GM13977 (cell line): ENCODE measurements at regions not wholly inside any gene's neighbourhood (a gene's known extent, or its start where the extent isn't known, plus 50 kb on each side); places are given as distances from the start of the nearest gene placed in this dataset.

Source experiments
- DNase-seq: peaks from one replicate; pipeline ENCODE4 v3.0.0; 2012; ENCODE audit warnings: low spot score
- in situ Hi-C: fragments of 300-500 bp; cut with MboI; formaldehyde crosslinking; loops from one replicate; pipeline ENCODE4 v1.12.0; 2022; ENCODE audit warnings: low sequenced_read_pairs, low pct_unique_long_range_greater_than_20kb, mixed read lengths, inconsistent platforms; ENCODE audit not compliant: unreplicated experiment
- TF ChIP-seq, protein P1 (sequence below): IDR thresholded peaks from 2 replicates; pipeline ENCODE4 v1.5.1; 2012; ENCODE audit warnings: mild to moderate bottlenecking, control low read depth; ENCODE audit not compliant: insufficient read depth; ENCODE audit errors: extremely low read depth, missing control alignments

DNA sequence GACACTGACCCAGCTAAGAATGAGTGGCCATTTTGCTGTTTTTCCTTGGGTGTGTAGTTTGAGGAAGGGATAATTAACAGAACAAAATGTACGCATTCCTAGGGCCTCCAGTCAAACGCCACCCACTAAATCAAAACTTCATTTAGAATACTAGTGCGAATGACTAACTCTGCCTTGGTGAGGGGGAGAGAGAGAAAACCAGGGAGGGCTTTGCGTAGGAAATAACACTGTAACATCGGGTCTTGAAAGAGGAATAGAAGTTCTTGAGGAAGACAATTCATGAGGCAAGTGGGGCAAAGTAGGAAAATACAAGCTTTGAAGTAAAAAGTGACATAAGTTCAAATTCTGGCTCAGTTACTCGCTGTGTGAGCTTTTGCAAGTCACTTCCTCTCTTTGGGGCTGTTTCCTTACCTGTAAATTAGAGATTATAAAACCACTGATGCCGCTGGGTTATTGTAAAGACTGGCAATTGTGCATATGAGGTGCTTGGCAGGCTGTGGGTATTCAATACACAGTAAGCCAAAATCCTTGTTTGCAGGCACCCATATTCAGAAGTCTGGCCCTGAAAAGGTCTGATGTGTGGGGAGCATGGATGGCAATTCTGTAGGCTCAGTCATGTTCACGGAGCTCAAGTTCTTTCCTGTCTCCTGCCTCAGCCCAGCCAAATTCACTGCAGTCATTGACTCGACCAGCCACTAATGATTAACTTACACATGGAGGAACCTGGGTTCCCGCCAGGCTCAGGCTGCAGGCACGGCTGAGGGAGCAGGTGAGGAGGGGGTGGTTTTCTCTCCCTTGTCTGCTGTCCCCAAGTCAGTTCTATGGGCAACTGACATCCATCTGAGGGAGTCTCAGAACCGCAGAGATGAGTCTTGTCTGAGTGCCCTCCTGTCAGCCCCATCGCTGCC is 140.3 kb upstream of the CSF3R start:
- in situ Hi-C loops, result no loop called here
- no peak for DNase-seq
- TF ChIP-seq, protein P1, sequence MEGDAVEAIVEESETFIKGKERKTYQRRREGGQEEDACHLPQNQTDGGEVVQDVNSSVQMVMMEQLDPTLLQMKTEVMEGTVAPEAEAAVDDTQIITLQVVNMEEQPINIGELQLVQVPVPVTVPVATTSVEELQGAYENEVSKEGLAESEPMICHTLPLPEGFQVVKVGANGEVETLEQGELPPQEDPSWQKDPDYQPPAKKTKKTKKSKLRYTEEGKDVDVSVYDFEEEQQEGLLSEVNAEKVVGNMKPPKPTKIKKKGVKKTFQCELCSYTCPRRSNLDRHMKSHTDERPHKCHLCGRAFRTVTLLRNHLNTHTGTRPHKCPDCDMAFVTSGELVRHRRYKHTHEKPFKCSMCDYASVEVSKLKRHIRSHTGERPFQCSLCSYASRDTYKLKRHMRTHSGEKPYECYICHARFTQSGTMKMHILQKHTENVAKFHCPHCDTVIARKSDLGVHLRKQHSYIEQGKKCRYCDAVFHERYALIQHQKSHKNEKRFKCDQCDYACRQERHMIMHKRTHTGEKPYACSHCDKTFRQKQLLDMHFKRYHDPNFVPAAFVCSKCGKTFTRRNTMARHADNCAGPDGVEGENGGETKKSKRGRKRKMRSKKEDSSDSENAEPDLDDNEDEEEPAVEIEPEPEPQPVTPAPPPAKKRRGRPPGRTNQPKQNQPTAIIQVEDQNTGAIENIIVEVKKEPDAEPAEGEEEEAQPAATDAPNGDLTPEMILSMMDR, result no peak

DNA sequence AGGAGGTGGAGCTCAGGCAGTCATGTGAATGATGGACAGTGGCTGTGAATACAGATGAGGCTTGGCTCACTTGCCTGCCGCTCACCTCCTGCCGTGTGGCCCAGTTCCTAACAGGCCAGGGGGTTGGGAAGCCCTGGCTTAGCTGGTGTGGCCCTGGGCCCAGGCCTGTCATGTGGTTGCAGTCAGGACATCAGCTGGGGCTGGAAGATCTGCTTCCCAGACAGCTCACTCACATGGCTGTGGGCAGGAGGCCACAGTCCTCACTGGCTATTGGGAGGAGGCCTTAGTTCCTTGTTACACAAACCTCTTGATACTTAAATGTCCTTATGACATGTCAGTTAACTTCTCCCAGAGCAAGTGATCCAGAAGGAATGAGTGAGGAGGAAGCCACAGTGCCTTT is 138.8 kb upstream of the CSF3R start:
- in situ Hi-C loops, result no loop called here
- TF ChIP-seq, protein P1, result no peak
- DNase-seq, result no peak

DNA sequence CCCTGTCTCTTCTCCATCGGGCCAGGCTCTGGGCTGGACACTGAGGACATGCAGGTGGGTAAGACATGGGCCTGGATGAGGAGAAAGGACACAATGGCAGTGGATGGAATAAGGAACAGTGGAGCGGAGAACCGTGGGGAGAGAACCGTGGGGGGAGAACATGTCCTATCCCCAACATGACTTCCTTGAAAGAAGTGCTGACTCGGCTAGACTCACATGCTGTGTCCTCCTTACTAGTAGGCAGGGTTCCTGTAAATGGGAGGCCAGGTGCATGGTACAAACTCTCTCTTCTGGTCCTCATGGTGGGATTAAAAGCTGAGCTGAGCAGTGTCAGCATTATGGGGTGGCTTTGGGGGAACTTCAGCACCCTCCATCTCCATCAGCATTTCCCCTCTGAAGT is 137.4 kb upstream of the CSF3R start:
- in situ Hi-C loops, result no loop called here
- TF ChIP-seq, protein P1, result no peak

DNA sequence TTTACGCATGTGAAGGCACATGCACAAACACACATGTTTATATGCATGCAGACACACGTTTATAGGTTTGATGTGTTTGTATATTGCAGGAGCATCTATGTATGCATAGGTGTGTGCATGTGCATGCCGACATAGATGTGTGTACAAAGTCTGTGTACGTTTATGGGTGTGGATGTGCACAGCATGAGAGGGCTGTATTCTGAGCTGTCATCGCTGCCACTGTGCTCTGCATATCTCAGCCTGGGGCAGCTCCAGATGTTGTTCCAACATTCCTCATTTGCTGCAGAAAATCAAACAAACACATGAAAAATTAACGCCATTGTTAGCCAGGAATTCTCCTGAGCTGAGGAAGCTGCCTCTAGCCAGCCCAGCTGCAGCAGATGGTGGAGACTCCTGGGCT is 132.3 kb upstream of the CSF3R start:
- TF ChIP-seq, protein P1, result no peak
- DNase-seq, result no peak
- in situ Hi-C loops, result no loop called here

More for the DNA sequence above, 137.4 kb upstream of the CSF3R start:
- no peak for DNase-seq

DNA sequence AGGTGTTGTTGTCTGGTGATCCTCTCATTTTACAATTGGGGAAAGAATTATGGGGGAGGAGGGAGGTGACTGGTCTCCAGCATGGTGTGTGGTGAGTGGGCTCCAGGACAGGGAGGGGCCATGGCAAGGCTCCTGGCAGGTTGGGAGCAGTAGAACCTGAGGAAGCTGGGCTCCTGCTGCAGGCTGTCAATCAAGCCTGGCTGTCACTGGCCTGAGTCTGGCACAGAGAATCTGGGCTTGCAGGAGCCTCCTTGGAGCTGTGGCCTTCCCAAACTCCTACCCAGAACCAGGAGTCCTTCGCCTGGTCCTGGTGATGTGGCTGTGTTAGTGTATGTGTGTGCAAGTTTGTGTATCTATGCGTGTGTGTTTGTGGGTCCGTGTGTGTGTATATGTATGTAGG is 131.9 kb upstream of the CSF3R start:
- in situ Hi-C loops, result no loop called here
- DNase-seq, result no peak
- TF ChIP-seq, protein P1, result no peak

DNA sequence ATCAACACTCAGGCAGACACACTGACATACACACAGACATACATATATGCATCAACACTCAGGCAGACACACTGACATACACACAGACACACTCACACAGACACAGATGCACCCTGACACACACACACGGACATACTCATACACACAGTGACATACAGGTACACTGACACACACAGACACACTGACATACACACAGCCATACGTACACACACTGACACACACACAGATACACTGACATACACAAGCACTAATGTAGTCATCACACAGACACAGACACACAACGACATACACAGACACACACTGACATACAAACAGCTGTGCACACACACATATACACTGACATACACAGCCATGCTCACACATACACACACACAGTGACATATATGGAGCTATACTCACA is 131.0 kb upstream of the CSF3R start:
- no peak for DNase-seq
- TF ChIP-seq, protein P1, result no peak
- in situ Hi-C loops, result no loop called here
